Activated CD4-positive, CD25-positive, alpha-beta regulatory T cell (primary cell): ENCODE measurements at regions not wholly inside any gene's neighbourhood (a gene's known extent, or its start where the extent isn't known, plus 50 kb on each side); places are given as distances from the start of the nearest gene placed in this dataset.

Source experiments
- DNase-seq, 4 experiments: peaks; one replicate each; lab custom pipeline; 2025; lab: John Stamatoyannopoulos, UW

GRCh38 chr9:90025816-90026215 lies 421.0 kb downstream of the GADD45G start:
- no peak for DNase-seq

- DNase-seq: no peak
These were observed 422.5 kb downstream of the GADD45G start for GRCh38 chr9:90027296-90027790.

- no peak for DNase-seq
These were observed 424.6 kb downstream of the GADD45G start for GRCh38 chr9:90029386-90029785.

GRCh38 chr9:90029996-90030395 lies 425.2 kb downstream of the GADD45G start:
- DNase-seq: no peak

- no peak for DNase-seq
These were observed 427.6 kb downstream of the GADD45G start for GRCh38 chr9:90032296-90033027.

- no peak for DNase-seq
These were observed 428.3 kb downstream of the GADD45G start for GRCh38 chr9:90033028-90033650.

- DNase-seq: no peak
These were observed 429.3 kb downstream of the GADD45G start for GRCh38 chr9:90034071-90034470.

- no peak for DNase-seq
These were observed 430.7 kb downstream of the GADD45G start for GRCh38 chr9:90035471-90035870.

- no peak for DNase-seq
These were observed 432.5 kb downstream of the GADD45G start for GRCh38 chr9:90037146-90037797.

GRCh38 chr9:90038763-90039162 lies 434.0 kb downstream of the GADD45G start:
- no peak for DNase-seq

- DNase-seq: no peak
These were observed 439.5 kb downstream of the GADD45G start for GRCh38 chr9:90044263-90044662.

GRCh38 chr9:90044710-90045151 lies 439.9 kb downstream of the GADD45G start:
- no peak for DNase-seq

- DNase-seq: no peak
These were observed 441.6 kb downstream of the GADD45G start for GRCh38 chr9:90046317-90046861.

- DNase-seq: no peak
These were observed 443.0 kb downstream of the GADD45G start for GRCh38 chr9:90047828-90048227.

- DNase-seq: no peak
These were observed 447.6 kb downstream of the GADD45G start for GRCh38 chr9:90052366-90052765.

- no peak for DNase-seq
These were observed 448.2 kb downstream of the GADD45G start for GRCh38 chr9:90053027-90053426.

- no peak for DNase-seq
These were observed 450.0 kb downstream of the GADD45G start for GRCh38 chr9:90054810-90055209.

- DNase-seq: no peak
These were observed 450.4 kb downstream of the GADD45G start for GRCh38 chr9:90055226-90055625.

- no peak for DNase-seq
These were observed 452.5 kb downstream of the GADD45G start for GRCh38 chr9:90057361-90057760.

- no peak for DNase-seq
These were observed 453.5 kb downstream of the GADD45G start for GRCh38 chr9:90058182-90058763.

- DNase-seq: no peak
These were observed 454.6 kb downstream of the GADD45G start for GRCh38 chr9:90059436-90059835.

GRCh38 chr9:90060256-90060655 lies 455.4 kb downstream of the GADD45G start:
- no peak for DNase-seq
